ENCODE measurements at regions not wholly inside any gene's neighbourhood (a gene's known extent, or its start where the extent isn't known, plus 50 kb on each side); places are given as distances from the start of the nearest gene placed in this dataset.

- DNase-seq = no peak
These were observed 111.2 kb upstream of the ASIC2 start for GRCh38 chr17:33404070-33404819.

- DNase-seq = no peak
These were observed 123.0 kb upstream of the ASIC2 start for GRCh38 chr17:33416131-33416530.

DNA sequence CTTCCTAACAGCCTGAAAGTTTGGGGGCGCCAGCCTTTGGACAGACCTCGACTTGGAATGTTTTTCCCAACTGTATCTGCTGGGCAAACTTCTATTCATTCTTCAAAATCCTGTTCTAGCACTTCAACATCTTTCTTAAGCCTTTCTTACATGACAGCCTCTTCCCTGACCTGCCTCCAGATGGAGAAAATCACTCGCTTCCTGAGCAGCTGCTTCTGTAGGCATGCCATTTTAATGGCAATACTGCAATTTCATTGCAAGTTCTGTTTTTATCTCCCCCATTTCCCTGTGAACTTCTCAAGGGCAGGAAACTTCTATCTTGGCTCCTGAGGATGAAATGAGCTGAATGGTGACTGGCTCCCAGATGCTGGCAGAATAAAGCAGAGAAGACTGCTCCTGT lies 128.8 kb upstream of the ASIC2 start:
- DNase-seq = no peak

DNA sequence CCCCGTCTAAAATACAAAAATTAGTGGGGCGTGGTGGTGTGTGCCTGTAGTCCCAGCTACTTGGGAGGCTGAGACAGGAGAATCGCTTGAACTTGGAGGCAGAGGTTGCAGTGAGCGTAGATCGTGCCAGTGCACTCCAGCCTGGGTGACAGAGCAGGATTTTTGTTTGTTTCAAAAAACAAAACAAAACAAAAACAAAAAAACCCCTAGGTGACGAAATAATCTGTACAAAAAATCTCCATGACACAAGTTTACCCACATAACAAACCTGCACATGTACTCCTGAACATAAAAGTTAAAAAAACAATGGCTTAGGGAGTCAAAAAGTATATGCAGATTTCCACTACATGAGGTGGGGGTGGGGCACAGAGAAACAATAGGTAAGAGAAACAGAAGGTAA lies 140.5 kb upstream of the ASIC2 start:
- DNase-seq = no peak

- DNase-seq = no peak
These were observed 141.7 kb upstream of the ASIC2 start for GRCh38 chr17:33434841-33435240.

- no peak for DNase-seq
These were observed 142.7 kb upstream of the ASIC2 start for GRCh38 chr17:33435721-33436301.

GRCh38 chr17:33436321-33436720 lies 143.2 kb upstream of the ASIC2 start:
- DNase-seq = no peak

- no peak for DNase-seq
These were observed 145.0 kb upstream of the ASIC2 start for GRCh38 chr17:33438139-33438538.

DNA sequence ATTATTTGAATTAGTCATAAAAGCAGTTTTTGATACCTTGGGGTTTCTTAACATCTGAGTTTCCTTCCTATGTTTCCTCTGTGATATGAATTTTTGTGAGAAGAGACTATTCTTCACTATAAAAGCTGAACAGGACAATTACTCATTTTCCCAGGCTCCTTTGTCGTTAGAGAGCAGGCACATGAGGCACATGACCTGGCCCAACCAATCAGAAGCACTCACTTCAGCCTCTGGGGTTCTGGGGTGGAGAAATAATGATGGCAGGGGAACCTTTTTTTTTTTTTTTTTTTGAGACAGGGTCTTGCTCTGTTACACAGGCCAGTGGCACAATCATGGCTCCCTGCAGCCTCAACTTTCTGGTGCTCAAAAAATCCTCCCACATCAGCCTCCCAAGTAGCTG lies 145.5 kb upstream of the ASIC2 start:
- no peak for DNase-seq

- no peak for DNase-seq
These were observed 149.2 kb upstream of the ASIC2 start for GRCh38 chr17:33442320-33442719.

DNA sequence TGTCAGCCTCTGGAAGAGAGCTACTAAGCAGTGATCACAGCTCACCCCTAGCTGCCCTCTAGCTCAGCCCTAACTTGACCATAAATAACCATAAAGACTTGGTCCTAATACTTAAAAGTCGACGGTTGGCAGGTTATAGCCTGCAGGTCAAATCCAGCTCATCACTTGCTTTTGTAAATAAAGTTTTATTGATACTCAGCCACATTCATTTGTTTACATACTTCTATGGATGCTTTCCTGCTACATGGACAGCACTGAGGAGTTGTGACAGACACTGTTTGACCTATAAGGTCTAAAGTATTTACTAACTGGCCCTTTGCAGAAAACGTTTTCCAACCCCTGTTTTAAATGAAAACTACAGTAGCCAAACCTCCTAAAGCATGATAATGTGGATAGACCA lies 151.6 kb upstream of the ASIC2 start:
- no peak for DNase-seq

DNA sequence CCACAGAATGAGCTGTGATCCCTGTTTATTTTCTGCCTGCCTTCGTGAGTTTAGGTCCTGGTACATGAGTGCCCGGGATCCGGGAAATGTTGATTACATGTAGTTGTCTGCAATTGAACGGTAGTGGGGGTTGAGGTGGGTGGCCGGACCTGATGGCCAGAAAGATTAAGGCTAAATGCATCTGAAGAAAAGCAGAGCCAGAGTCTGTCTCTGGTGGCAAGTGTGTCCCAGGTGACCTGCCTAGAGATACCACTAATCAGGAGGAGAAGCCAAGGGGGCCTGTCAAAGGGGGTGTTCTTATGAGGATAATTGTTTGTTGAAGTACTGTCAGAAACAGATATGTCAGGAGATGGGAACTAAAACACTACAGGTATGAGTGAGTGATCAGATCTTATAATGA lies 154.0 kb upstream of the ASIC2 start:
- DNase-seq = peak; percentile 22 to 28

- no peak for DNase-seq
These were observed 158.1 kb upstream of the ASIC2 start for GRCh38 chr17:33451221-33451620.

- no peak for DNase-seq
These were observed 164.4 kb upstream of the ASIC2 start for GRCh38 chr17:33457477-33457876.

- no peak for DNase-seq
These were observed 166.2 kb upstream of the ASIC2 start for GRCh38 chr17:33459078-33459940.

- no peak for DNase-seq
These were observed 167.8 kb upstream of the ASIC2 start for GRCh38 chr17:33460781-33461450.

- DNase-seq = no peak
These were observed 170.8 kb upstream of the ASIC2 start for GRCh38 chr17:33463887-33464286.

DNA sequence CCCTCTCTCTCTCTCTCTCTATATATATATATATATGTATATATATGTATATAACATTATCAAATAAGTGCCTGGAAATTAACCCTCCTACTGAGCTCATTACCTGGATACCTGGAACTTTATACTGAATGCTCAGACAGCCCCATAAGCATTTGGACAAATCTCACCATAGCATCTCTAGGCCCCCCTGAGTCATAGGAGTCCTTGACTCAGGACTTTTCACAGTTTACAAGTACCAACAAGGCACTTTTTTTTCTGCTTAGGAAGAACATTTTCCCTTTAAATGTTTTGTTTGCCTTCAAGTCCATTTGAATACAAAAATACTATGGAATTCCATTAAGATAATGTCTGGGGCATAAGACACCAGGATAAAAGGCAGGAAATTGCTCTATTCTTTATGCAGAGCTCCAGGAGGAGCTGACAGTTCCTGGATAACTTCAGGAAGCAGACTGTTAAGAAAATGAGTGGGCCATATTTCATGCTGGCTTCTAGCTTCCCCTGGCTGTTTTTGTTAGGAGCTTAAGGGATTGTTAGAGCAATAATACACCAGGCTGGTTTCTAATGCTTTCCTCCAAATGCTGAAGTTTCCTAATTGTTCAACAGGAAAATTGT lies 171.7 kb upstream of the ASIC2 start:
- DNase-seq = no peak

- DNase-seq = no peak
These were observed 176.3 kb upstream of the ASIC2 start for GRCh38 chr17:33469421-33469820.

DNA sequence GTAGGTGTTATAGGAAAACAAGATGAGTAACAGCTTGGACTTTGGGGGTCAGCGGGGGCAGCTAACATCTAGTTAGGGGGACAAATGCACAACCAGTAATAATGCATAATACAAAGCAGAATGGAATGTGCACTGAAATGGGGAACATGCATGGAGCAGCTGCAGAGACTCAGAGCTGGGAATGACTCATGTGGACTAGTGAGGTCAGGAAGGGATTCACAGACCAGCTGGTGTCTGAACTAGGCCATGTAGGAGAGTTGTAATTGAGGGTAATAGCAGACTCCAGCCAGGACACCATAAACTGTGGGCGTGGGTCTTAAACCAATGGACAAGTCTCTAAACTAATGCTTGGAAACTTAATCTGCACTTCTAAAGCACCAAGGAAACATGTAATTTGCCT lies 176.8 kb upstream of the ASIC2 start:
- peak in 1 of 2 experiments; percentile 19 for DNase-seq

DNA sequence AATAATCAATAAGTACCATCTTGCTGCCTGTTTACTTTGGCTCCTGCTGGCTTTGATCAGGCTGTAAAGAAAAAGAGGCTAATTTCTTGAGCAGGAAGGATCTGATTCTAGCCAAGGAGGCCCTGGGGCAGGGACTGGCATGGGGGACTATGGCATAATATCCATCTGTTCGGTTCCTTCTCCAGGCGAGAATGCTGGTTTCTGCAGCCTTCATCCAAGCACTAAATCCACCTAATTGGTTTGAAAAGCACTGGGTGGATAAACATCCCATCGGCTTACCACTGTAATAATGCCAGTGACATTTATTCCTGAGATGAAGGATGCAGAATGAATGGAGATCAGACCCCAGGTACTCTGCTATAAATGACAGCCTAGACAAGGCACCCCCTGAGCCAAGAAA lies 180.0 kb upstream of the ASIC2 start:
- DNase-seq = no peak

- DNase-seq = no peak
These were observed 181.7 kb upstream of the ASIC2 start for GRCh38 chr17:33474789-33475188.

DNA sequence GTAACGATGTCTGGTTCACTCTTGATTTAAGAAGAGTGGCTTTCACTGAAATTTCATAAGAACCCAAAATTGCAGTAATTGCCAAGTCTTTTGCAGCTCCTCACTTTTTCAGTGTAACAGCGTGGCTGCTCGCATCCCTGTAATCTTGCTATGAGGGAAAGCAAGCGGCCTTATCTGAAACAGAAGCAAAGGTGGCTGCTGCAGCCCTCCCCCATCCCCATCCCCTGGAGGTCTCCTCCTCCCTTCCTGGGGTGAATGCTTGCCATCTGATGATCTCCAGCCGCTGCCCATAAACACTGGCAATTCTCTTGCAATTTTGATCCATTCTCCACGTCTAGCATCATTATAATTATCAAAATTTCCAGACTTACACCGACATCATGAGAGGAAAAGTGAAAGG lies 182.5 kb upstream of the ASIC2 start:
- no peak for DNase-seq

Data from SHP77 (cell line).